PFSK-1 (cell line): ENCODE measurements at regions not wholly inside any gene's neighbourhood (a gene's known extent, or its start where the extent isn't known, plus 50 kb on each side); places are given as distances from the start of the nearest gene placed in this dataset.

ENCODE experiments used
- FOXP2 ChIP-seq: optimal IDR thresholded peaks from 2 replicates; pipeline ENCODE3; 2011; ENCODE audit warnings: borderline replicate concordance, control low read depth, inconsistent platforms; ENCODE audit not compliant: insufficient read depth; ENCODE audit errors: extremely low read length, extremely low read depth
- POLR2AphosphoS5 ChIP-seq: IDR thresholded peaks from 2 replicates; pipeline ENCODE4 v1.6.1; 2012; ENCODE audit warnings: low read depth, mild to moderate bottlenecking, control low read depth, low read length, moderate library complexity
- REST ChIP-seq, 2 experiments: IDR thresholded peaks; 2 replicates each; pipeline versions ENCODE4 v1.6.1 to v1.8.0; 2011 to 2012; ENCODE audit warnings: low read depth in 2 of 2, low read length in 2 of 2, control low read depth in 1 of 2, inconsistent platforms in 1 of 2, mild to moderate bottlenecking in 1 of 2, moderate library complexity in 1 of 2; ENCODE audit not compliant: insufficient read depth in 1 of 2
- SIN3A ChIP-seq: IDR thresholded peaks from 2 replicates; pipeline ENCODE4 v1.6.1; 2012; ENCODE audit warnings: mild to moderate bottlenecking, low read length, moderate library complexity, borderline replicate concordance; ENCODE audit not compliant: insufficient read depth
- TAF1 ChIP-seq: IDR thresholded peaks from 2 replicates; pipeline ENCODE4 v1.6.1; 2012; ENCODE audit warnings: low read length, control low read depth, borderline replicate concordance; ENCODE audit not compliant: insufficient read depth

GRCh38 chr4:96486563-96486962, 646.7 kb downstream of the PDHA2 start:
- TF ChIP-seq POLR2AphosphoS5 (no peak), TAF1 (no peak), REST (IDR thresholded peaks at IDR 0.05; ENCODE audit: insufficient read depth in 1 of 2, low read depth in 2 of 2, low read length in 2 of 2) (no peak), FOXP2 (no peak), SIN3A (no peak)

- no peak for TF ChIP-seq TAF1
- TF ChIP-seq REST (IDR thresholded peaks at IDR 0.05; ENCODE audit: insufficient read depth in 1 of 2, low read depth in 2 of 2, low read length in 2 of 2), result no peak
- no peak for TF ChIP-seq SIN3A
- TF ChIP-seq FOXP2, result no peak
- TF ChIP-seq POLR2AphosphoS5, result no peak
These were observed 657.7 kb downstream of the PDHA2 start for GRCh38 chr4:96497621-96498020.

DNA sequence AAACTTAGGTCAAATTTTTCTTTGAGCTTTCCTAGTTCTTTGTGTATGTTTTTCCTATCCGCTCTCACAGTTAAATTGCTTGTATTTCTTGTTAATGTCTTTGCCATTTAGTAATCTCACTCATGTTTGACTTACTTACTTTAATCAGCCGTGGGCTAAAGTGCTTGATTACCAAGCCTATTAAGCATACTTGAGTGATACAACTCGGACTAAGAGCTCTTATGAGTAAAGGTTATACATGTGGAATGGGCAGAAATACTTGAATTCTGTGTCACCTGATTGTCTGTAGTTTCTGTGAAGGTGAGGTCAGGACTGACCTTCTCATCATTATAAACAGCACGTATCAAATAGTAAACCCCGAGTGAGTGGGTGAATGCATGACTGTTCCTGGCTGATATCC, 664.5 kb downstream of the PDHA2 start:
- no peak for TF ChIP-seq TAF1
- TF ChIP-seq SIN3A, result no peak
- no peak for TF ChIP-seq POLR2AphosphoS5
- no peak for TF ChIP-seq REST (IDR thresholded peaks at IDR 0.05; ENCODE audit: insufficient read depth in 1 of 2, low read depth in 2 of 2, low read length in 2 of 2)
- no peak for TF ChIP-seq FOXP2

GRCh38 chr4:96509039-96509741, 669.3 kb downstream of the PDHA2 start:
- no peak for TF ChIP-seq TAF1
- no peak for TF ChIP-seq REST (IDR thresholded peaks at IDR 0.05; ENCODE audit: insufficient read depth in 1 of 2, low read depth in 2 of 2, low read length in 2 of 2)
- no peak for TF ChIP-seq SIN3A
- no peak for TF ChIP-seq FOXP2
- TF ChIP-seq POLR2AphosphoS5, result no peak
